DMS 273 (cell line): ENCODE measurements at regions not wholly inside any gene's neighbourhood (a gene's known extent, or its start where the extent isn't known, plus 50 kb on each side); places are given as distances from the start of the nearest gene placed in this dataset.
A peak's percentile ranks its signal among the peaks of the same experiment; 100 is the strongest.

ENCODE experiments used
- DNase-seq: peaks from one replicate; lab custom pipeline; 2025; ENCODE audit not compliant: unreplicated experiment; lab: John Stamatoyannopoulos, UW

GRCh38 chr22:27213294-27213693 is 555.9 kb downstream of the MIAT start:
- no peak for DNase-seq

GRCh38 chr22:27213766-27214581 is 556.6 kb downstream of the MIAT start:
- DNase-seq, result no peak

GRCh38 chr22:27214691-27215090 is 557.3 kb downstream of the MIAT start:
- DNase-seq, result no peak

- DNase-seq, result no peak
Measured at GRCh38 chr22:27215871-27216270, 558.5 kb downstream of the MIAT start.

DNA sequence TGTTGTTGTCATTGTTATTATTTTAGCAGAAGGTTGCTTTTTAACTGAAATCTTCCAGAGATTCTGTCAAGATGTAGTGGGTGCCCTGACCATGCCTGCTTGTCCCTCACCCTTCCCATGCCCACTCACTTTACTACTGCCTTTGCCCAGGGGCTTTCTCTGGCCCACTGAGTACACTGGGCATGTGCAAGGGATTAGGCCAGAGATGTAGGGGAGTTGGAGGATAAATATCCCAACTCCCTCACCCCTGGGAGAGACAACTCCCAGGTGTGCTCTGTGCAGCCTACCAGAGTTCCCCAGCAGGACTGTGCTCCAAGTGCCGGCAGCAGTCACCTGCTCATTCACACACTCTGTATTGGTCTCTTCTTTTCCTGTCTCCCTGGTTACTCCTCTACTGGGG is 559.1 kb downstream of the MIAT start:
- no peak for DNase-seq

DNA sequence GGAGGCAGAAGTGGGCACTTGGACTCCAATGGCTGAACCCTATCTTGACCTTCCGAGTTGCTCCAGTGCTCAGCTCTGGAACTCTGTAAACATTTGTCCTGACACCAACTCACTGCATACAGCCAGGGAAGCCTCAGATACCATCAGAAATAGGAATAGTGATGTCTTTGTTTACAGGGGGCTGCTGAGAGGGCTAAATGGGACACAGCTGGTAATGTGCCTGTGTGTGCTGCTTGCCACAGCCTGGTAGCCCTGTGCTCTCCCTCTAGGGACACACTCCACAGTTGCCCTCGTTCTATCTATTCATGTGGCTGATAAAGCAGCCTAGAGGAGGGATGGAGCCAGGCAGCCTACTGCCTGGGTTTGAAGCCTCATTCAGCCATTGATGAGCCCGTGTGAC is 559.8 kb downstream of the MIAT start:
- DNase-seq, result no peak

DNA sequence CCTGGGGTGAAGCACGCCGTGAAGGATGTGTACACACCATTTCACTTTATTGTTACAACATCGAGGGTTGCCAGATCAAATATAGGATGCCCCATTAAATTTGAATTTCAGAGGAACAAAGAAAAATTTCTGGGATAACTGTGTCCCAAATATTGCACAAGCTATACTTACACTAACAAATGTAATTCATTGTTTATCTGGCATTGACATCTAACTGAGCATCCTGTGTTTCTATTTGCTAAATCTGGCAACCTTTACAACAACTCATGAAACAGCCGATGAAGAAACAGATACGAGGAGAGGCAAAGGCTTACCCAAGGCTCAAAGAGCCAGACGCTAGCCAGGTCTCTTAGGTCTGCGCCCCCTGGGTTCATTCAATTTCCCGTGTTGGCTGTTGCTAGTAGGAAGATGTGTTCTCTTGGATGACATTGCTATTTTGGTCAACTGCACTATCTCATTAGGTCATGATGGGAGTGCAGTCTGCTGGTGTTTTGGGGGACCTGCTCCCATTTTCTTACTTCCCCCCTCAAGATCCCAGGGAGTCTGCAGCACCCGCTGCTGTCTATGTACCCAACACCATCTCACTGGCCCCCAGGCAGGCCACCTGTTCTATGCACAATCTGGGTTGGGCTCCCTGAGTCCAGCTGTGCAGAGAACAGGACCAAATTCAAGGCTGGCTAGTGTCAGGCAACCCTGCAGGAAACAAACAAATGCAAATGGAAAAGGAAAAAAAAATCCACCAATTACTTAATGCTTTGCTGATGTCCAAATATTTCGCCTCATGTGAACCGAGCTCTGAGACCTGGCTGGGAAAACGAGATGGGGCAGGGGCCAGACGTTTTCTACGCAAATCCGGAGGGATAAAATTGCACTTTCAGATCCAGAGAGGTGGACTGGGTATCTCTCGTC is 560.9 kb downstream of the MIAT start:
- DNase-seq, result no peak

GRCh38 chr22:27219036-27219435 is 561.6 kb downstream of the MIAT start:
- DNase-seq, result no peak

- DNase-seq, result no peak
Measured at GRCh38 chr22:27220339-27220738, 563.0 kb downstream of the MIAT start.

- no peak for DNase-seq
Measured at GRCh38 chr22:27222178-27222577, 564.8 kb downstream of the MIAT start.

DNA sequence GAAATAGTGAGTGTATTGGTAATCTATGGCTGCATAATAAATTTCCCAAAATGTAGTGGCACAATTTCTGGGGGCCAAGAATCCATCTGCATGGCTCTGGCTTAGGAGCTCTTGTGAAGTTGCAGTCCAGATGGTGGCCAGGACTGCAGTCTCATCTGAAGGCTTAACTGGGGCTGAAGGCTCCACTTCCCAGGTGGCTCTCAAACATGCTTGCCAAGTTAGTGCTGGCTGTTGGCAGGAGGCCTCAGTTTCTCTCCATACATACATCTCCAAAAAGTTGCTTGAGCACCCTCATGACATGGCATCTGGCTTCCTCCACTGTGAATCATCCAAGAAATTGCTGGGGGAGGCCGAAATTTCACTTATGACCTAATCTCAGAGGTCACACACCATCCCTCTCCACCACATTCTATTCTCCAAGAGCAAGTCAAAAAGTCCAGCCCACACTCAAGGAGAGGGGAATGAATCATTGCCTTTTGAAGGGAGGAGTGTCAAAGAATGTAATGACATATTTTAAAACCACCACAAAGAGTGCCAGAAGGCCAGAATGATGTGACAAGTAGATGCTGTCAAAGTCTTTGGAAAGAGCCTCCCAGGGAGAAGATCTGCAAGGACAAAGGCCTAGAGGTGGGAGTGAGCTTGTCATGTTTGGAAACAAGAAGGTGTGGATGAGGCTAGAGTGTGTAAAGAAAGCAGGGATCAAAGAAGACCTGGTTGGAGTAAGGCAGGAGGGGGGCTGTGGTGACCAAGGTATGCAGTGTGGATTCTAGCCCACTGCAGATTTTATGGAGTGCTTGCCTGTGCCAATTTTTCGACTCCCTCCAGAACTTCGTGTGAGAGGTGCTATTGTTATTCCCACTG is 566.2 kb downstream of the MIAT start:
- no peak for DNase-seq

- DNase-seq, result no peak
Measured at GRCh38 chr22:27224485-27225374, 567.3 kb downstream of the MIAT start.

- DNase-seq, result no peak
Measured at GRCh38 chr22:27226666-27227065, 569.3 kb downstream of the MIAT start.

DNA sequence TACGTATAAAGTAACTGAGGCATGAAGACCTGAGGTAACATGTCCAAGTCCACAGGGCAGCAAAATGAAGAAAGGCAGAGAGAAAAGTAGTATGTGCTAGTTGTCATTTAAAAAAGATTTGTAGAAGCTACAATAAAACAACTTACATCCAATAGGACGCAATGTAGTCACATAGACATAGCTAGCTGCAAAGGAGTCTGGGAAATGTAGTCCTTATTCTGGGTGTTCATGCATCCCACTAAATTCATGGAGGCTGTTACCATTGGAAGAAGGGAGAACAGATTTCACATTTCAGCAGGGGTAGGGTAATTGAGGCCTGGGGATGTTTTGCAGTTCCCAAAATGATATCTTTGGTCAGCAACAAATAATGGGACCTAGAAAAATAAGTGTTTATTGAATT is 571.4 kb downstream of the MIAT start:
- DNase-seq, result no peak

- no peak for DNase-seq
Measured at GRCh38 chr22:27230189-27230588, 571.4 kb downstream of the MN1 start.

- peak; percentile 15 for DNase-seq
Measured at GRCh38 chr22:27231266-27231665, 570.3 kb downstream of the MN1 start.

GRCh38 chr22:27232077-27232476 is 569.5 kb downstream of the MN1 start:
- no peak for DNase-seq

GRCh38 chr22:27237080-27237741 is 564.3 kb downstream of the MN1 start:
- no peak for DNase-seq

DNA sequence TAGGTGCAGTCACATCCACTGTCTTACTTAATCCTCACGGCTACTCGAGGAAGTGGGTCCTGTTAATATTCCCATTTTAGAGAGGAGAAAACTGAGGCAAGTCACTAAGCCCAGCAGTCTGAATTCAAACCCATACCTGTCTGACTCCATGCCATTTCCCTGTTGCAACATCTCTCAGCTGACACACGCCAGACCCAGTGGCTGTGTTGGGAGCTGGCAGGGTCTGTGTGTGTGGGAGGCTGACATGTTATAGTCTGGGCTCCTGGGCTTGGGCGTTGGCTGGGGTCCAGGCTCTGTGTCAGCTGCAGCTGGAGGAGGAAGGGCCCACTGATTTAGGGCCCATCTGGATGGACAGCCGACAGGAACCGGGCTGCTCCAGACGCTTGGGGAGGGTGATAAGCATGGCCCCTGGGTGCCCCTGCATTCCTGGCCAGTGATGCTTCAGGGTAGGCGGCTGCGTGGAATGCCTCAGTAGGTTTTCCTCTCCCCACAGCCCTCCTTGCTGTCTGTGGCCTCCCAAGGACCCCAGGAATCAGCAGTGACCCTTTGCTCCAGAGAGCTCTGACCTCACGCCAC is 562.5 kb downstream of the MN1 start:
- peak; percentile 91 for DNase-seq
